ENCODE measurements at regions not wholly inside any gene's neighbourhood (a gene's known extent, or its start where the extent isn't known, plus 50 kb on each side); places are given as distances from the start of the nearest gene placed in this dataset.
"Not testable (repeated sequence)": the region's sequence is repeated elsewhere in the genome, so short reads cannot be mapped to it uniquely, and the experiment has no call there.

- no peak for DNase-seq (ENCODE audit: low spot score)
Observed at GRCh38 chr1:30249446-30250337, 473.7 kb downstream of the MATN1 start.

GRCh38 chr1:30248774-30249173 lies 474.6 kb downstream of the MATN1 start:
- DNase-seq (ENCODE audit: low spot score), result no peak

- DNase-seq (ENCODE audit: low spot score), result no peak
Observed at GRCh38 chr1:30248373-30248772, 475.0 kb downstream of the MATN1 start.

- no peak for DNase-seq (ENCODE audit: low spot score)
Observed at GRCh38 chr1:30244801-30245200, 478.6 kb downstream of the MATN1 start.

- DNase-seq (ENCODE audit: low spot score), result no peak
Observed at GRCh38 chr1:30242722-30243457, 480.5 kb downstream of the MATN1 start.

GRCh38 chr1:30242168-30242567 lies 481.2 kb downstream of the MATN1 start:
- no peak for DNase-seq (ENCODE audit: low spot score)

- no peak for DNase-seq (ENCODE audit: low spot score)
Observed at GRCh38 chr1:30241681-30242080, 481.7 kb downstream of the MATN1 start.

- no peak for DNase-seq (ENCODE audit: low spot score)
Observed at GRCh38 chr1:30234091-30234490, 489.3 kb downstream of the MATN1 start.

- DNase-seq (ENCODE audit: low spot score), result no peak
Observed at GRCh38 chr1:30232288-30232899, 491.0 kb downstream of the MATN1 start.

- DNase-seq (ENCODE audit: low spot score), result no peak
Observed at GRCh38 chr1:30229960-30230359, 493.4 kb downstream of the MATN1 start.

GRCh38 chr1:30229557-30229956 lies 493.8 kb downstream of the MATN1 start:
- no peak for DNase-seq (ENCODE audit: low spot score)

- DNase-seq (ENCODE audit: low spot score), result no peak
Observed at GRCh38 chr1:30226648-30227047, 496.7 kb downstream of the MATN1 start.

GRCh38 chr1:30225357-30225756 lies 498.0 kb downstream of the MATN1 start:
- DNase-seq (ENCODE audit: low spot score), result no peak

- DNase-seq (ENCODE audit: low spot score), result no peak
Observed at GRCh38 chr1:30219675-30220074, 503.7 kb downstream of the MATN1 start.

- no peak for DNase-seq (ENCODE audit: low spot score)
Observed at GRCh38 chr1:30218438-30218837, 504.9 kb downstream of the MATN1 start.

- DNase-seq (ENCODE audit: low spot score), result no peak
Observed at GRCh38 chr1:30216602-30217001, 506.8 kb downstream of the MATN1 start.

GRCh38 chr1:30213936-30214335 lies 509.4 kb downstream of the MATN1 start:
- DNase-seq (ENCODE audit: low spot score), result no peak

GRCh38 chr1:30207962-30208361 lies 515.4 kb downstream of the MATN1 start:
- DNase-seq (ENCODE audit: low spot score), result not testable (repeated sequence)

GRCh38 chr1:30206631-30207030 lies 516.8 kb downstream of the MATN1 start:
- DNase-seq (ENCODE audit: low spot score), result not testable (repeated sequence)

- DNase-seq (ENCODE audit: low spot score), result not testable (repeated sequence)
Observed at GRCh38 chr1:30204916-30205315, 518.5 kb downstream of the MATN1 start.

- no peak for DNase-seq (ENCODE audit: low spot score)
Observed at GRCh38 chr1:30201015-30201414, 522.4 kb downstream of the MATN1 start.

- DNase-seq (ENCODE audit: low spot score), result no peak
Observed at GRCh38 chr1:30200161-30200560, 523.2 kb downstream of the MATN1 start.

- DNase-seq (ENCODE audit: low spot score), result no peak
Observed at GRCh38 chr1:30199563-30199962, 523.8 kb downstream of the MATN1 start.

Data from AG08395 (cell line).